CD4-positive, alpha-beta T cell (primary cell): ENCODE measurements at regions not wholly inside any gene's neighbourhood (a gene's known extent, or its start where the extent isn't known, plus 50 kb on each side); places are given as distances from the start of the nearest gene placed in this dataset.

Experiments used
- ATAC-seq: fragments of 200-7000 bp; cut with Tn5 transposase; one replicate; pipeline ENCODE4 v1.10.0; 2022; ENCODE audit warnings: mild to moderate bottlenecking; ENCODE audit not compliant: poor library complexity
- CTCF ChIA-PET: fragments of 350-600 bp; sonication (Branson Sonifier 250); formaldehyde crosslinking; loops from one replicate; lab custom pipeline; 2021; ENCODE audit warnings: antibody characterized with exemption, inconsistent platforms; lab: Charles Lee
- POLR2A ChIA-PET: fragments of 350-600 bp; sonication (Branson Sonifier 250); formaldehyde crosslinking; loops from one replicate; lab custom pipeline; 2021; ENCODE audit warnings: antibody characterized with exemption, inconsistent platforms; lab: Charles Lee
- DNase-seq, 14 experiments: peaks; one replicate each; pipeline ENCODE4 v3.0.0-alpha.2; 2013 to 2020; ENCODE audit warnings: mixed read lengths in 2 of 14
- H3K27ac ChIP-seq, 2 donors: one replicate each; pipeline versions ENCODE4 v1.5.1 to v1.7.0; 2013; ENCODE audit warnings: low read length in 2 of 2, low read depth in 1 of 2, mild to moderate bottlenecking in 1 of 2
- H3K27me3 ChIP-seq, 2 experiments: 1 replicate in 1 of 2; 2 replicates in 1 of 2; pipeline versions ENCODE4 v1.6.1 to v1.7.0; 2013; ENCODE audit warnings: low read length in 2 of 2, control low read depth in 1 of 2, mild to moderate bottlenecking in 1 of 2, moderate library complexity in 1 of 2; ENCODE audit not compliant: insufficient read depth in 2 of 2, control insufficient read depth in 1 of 2
- H3K36me3 ChIP-seq: one replicate; pipeline ENCODE4 v1.6.1; 2013; ENCODE audit warnings: low read length, control low read depth; ENCODE audit not compliant: insufficient read depth
- H3K4me1 ChIP-seq: one replicate; pipeline ENCODE4 v1.6.1; 2013; ENCODE audit warnings: low read length, control low read depth; ENCODE audit not compliant: insufficient read depth
- H3K4me3 ChIP-seq: one replicate; pipeline ENCODE4 v1.5.1; 2013; ENCODE audit warnings: mild to moderate bottlenecking, low read length, moderate library complexity
- H3K9me3 ChIP-seq, 2 experiments: 1 replicate in 1 of 2; 2 replicates in 1 of 2; pipeline versions ENCODE4 v1.6.1 to v1.7.0; 2013; ENCODE audit warnings: low read length in 2 of 2, mild to moderate bottlenecking in 2 of 2, control low read depth in 1 of 2, moderate library complexity in 1 of 2; ENCODE audit not compliant: control insufficient read depth in 1 of 2, insufficient read depth in 1 of 2
- H3K27ac Mint-ChIP-seq: one replicate; pipeline ENCODE4 v1.8.0; 2020; ENCODE audit warnings: mixed read lengths
- H3K27me3 Mint-ChIP-seq: one replicate; pipeline ENCODE4 v1.8.0; 2021; ENCODE audit warnings: mixed read lengths
- H3K36me3 Mint-ChIP-seq: one replicate; pipeline ENCODE4 v1.8.0; 2021; ENCODE audit warnings: low read depth, mixed read lengths
- H3K4me1 Mint-ChIP-seq: one replicate; pipeline ENCODE4 v1.8.0; 2021; ENCODE audit warnings: low read depth, mixed read lengths
- H3K4me3 Mint-ChIP-seq: one replicate; pipeline ENCODE4 v1.8.0; 2020; ENCODE audit warnings: mild to moderate bottlenecking, mixed read lengths
- H3K9me3 Mint-ChIP-seq: one replicate; pipeline ENCODE4 v1.8.0; 2020; ENCODE audit warnings: mixed read lengths
- CTCF ChIP-seq: fragments of 200-600 bp; IDR thresholded peaks from one replicate; pipeline ENCODE4 v1.8.0; 2022; ENCODE audit warnings: antibody characterized with exemption, mild to moderate bottlenecking
- intact Hi-C, 2 experiments: fragments of 100-400 bp; cut with DNase I in 1 of 2; cut with micrococcal nuclease in 1 of 2; formaldehyde crosslinking; loops; one replicate each; pipeline versions ENCODE4 v1.15.1 to v1.9.0; 2023 to 2025; cut with DNase I, micrococcal nuclease

GRCh38 chr15:35308802-35309201, 223.7 kb upstream of the NANOGP8 start:
- ChIA-PET POLR2A (no interaction called here), CTCF (interaction anchor here (0.6 kb wide), 1 partner anchor 1786 kb away, joined by 4 read pairs; no protein-coding TSS in a partner anchor)
- no peak for TF ChIP-seq CTCF
- H3K4me3 ChIP-seq: no peak overlapping the region
- Mint-ChIP-seq H3K27ac (no peak overlapping the region), H3K36me3 (no peaks in the 10 kb centered on the region), H3K27me3 (no peaks in the 10 kb centered on the region), H3K4me1 (no peaks in the 10 kb centered on the region), H3K9me3 (no peaks in the 10 kb centered on the region), H3K4me3 (no peak overlapping the region)
- H3K27me3 ChIP-seq: no peaks in the 10 kb centered on the region
- H3K36me3 ChIP-seq: no peaks in the 10 kb centered on the region
- ATAC-seq (no peak), DNase-seq (no peak)
- intact Hi-C loops: no loop called here
- no peaks in the 10 kb centered on the region for H3K9me3 ChIP-seq
- no peak overlapping the region for H3K27ac ChIP-seq
- H3K4me1 ChIP-seq: no peaks in the 10 kb centered on the region

GRCh38 chr15:35307676-35308075, 222.6 kb upstream of the NANOGP8 start:
- Histone ChIP-seq H3K27ac (no peak overlapping the region), H3K36me3 (no peaks in the 10 kb centered on the region), H3K27me3 (no peaks in the 10 kb centered on the region), H3K9me3 (no peaks in the 10 kb centered on the region), H3K4me3 (no peak overlapping the region), H3K4me1 (no peaks in the 10 kb centered on the region)
- Mint-ChIP-seq H3K36me3 (no peaks in the 10 kb centered on the region), H3K27me3 (no peaks in the 10 kb centered on the region), H3K27ac (no peak overlapping the region), H3K9me3 (no peaks in the 10 kb centered on the region), H3K4me3 (no peak overlapping the region), H3K4me1 (no peaks in the 10 kb centered on the region)
- TF ChIP-seq CTCF: no peak
- ChIA-PET CTCF (no interaction called here), POLR2A (no interaction called here)
- ATAC-seq: no peak
- no peak for DNase-seq
- intact Hi-C loops: no loop called here

- TF ChIP-seq CTCF: no peak
- no peaks in the 10 kb centered on the region for H3K27me3 Mint-ChIP-seq
- H3K9me3 Mint-ChIP-seq: no peaks in the 10 kb centered on the region
- no peak for DNase-seq
- no peak overlapping the region for H3K4me3 ChIP-seq
- H3K27me3 ChIP-seq: no peaks in the 10 kb centered on the region
- no peaks in the 10 kb centered on the region for H3K36me3 ChIP-seq
- ChIA-PET CTCF (no interaction called here), POLR2A (no interaction called here)
- H3K27ac Mint-ChIP-seq: no peak overlapping the region
- intact Hi-C loops: no loop called here
- H3K4me1 ChIP-seq: no peaks in the 10 kb centered on the region
- no peaks in the 10 kb centered on the region for H3K4me1 Mint-ChIP-seq
- ATAC-seq: no peak
- H3K4me3 Mint-ChIP-seq: no peak overlapping the region
- H3K36me3 Mint-ChIP-seq: no peaks in the 10 kb centered on the region
- H3K9me3 ChIP-seq: no peaks in the 10 kb centered on the region
- no peak overlapping the region for H3K27ac ChIP-seq
Measured at GRCh38 chr15:35307026-35307425, 221.9 kb upstream of the NANOGP8 start.
